Lower leg skin (tissue), 4 donors: ENCODE measurements at regions not wholly inside any gene's neighbourhood (a gene's known extent, or its start where the extent isn't known, plus 50 kb on each side); places are given as distances from the start of the nearest gene placed in this dataset.

Experiments used
- DNase-seq, 2 donors: peaks; one replicate each; pipeline ENCODE4 v3.0.0-alpha.2; 2019; ENCODE audit warnings: low spot score in 2 of 2
- H3K4me3 ChIP-seq: fragments of 200-600 bp; sonication (generic); 2 replicates; pipeline ENCODE4 v1.5.1; 2017; ENCODE audit warnings: mild to moderate bottlenecking, low read depth; ENCODE audit not compliant: poor library complexity, severe bottlenecking
- CTCF ChIP-seq, 3 donors: fragments of 450-650 bp; IDR thresholded peaks; one replicate each; pipeline ENCODE4 v1.5.1; 2016; ENCODE audit warnings: antibody characterized with exemption in 3 of 3, mild to moderate bottlenecking in 3 of 3, moderate library complexity in 2 of 3
- POLR2A ChIP-seq, 2 donors: fragments of 450-650 bp; IDR thresholded peaks; one replicate each; pipeline ENCODE4 v1.6.1; 2016 to 2017; ENCODE audit warnings: antibody characterized with exemption in 2 of 2, mild to moderate bottlenecking in 1 of 2, moderate library complexity in 1 of 2
- WGBS, 2 donors: methylation state at CpG; one replicate each; pipeline ENCODE4 v1.1.5; 2018; 5-methylcytosine and 5-hydroxymethylcytosine counted together
- intact Hi-C: fragments of 100-400 bp; cut with DNase I; formaldehyde crosslinking; loops from one replicate; pipeline ENCODE4 v1.15.0; 2023; ENCODE audit warnings: low total_unique reads

GRCh38 chr18:33983126-33983525, 241.6 kb downstream of the NOL4 start:
- TF ChIP-seq CTCF (IDR thresholded peaks at IDR 0.05) (no peak), POLR2A (IDR thresholded peaks at IDR 0.05) (no peak)
- intact Hi-C loops: no loop called here
- DNase-seq: no peak
- 94 to 95% methylated on average over 2 of the region's 2 CpGs for WGBS, 2 donors
- no peak overlapping the region for H3K4me3 ChIP-seq

GRCh38 chr18:33960417-33960816, 264.3 kb downstream of the NOL4 start:
- no peak overlapping the region for H3K4me3 ChIP-seq
- no peak for DNase-seq
- intact Hi-C loops: no loop called here
- TF ChIP-seq CTCF (IDR thresholded peaks at IDR 0.05) (no peak), POLR2A (IDR thresholded peaks at IDR 0.05) (no peak)

- WGBS, 2 donors: 70 to 73% methylated on average over 2 of the region's 2 CpGs
- no peak overlapping the region for H3K4me3 ChIP-seq
- intact Hi-C loops: no loop called here
- TF ChIP-seq POLR2A (IDR thresholded peaks at IDR 0.05): no peak
- TF ChIP-seq CTCF (IDR thresholded peaks at IDR 0.05): no peak
- DNase-seq: no peak
Observed at GRCh38 chr18:33959609-33960008, 265.1 kb downstream of the NOL4 start.

GRCh38 chr18:33957707-33958106, 267.0 kb downstream of the NOL4 start:
- TF ChIP-seq POLR2A (IDR thresholded peaks at IDR 0.05) (no peak), CTCF (IDR thresholded peaks at IDR 0.05) (no peak)
- DNase-seq: no peak
- no peak overlapping the region for H3K4me3 ChIP-seq
- intact Hi-C loops: no loop called here
- 78 to 79% methylated on average over 5 of the region's 5 CpGs for WGBS, 2 donors

- no peak for TF ChIP-seq CTCF (IDR thresholded peaks at IDR 0.05)
- TF ChIP-seq POLR2A (IDR thresholded peaks at IDR 0.05): no peak
- WGBS, 2 donors: 67 to 92% methylated on average over 1 of the region's 1 CpG
- intact Hi-C loops: no loop called here
- no peak overlapping the region for H3K4me3 ChIP-seq
- no peak for DNase-seq
Observed at GRCh38 chr18:33951031-33951430, 273.7 kb downstream of the NOL4 start.

GRCh38 chr18:33946336-33946735, 278.4 kb downstream of the NOL4 start:
- no peak for TF ChIP-seq POLR2A (IDR thresholded peaks at IDR 0.05)
- TF ChIP-seq CTCF (IDR thresholded peaks at IDR 0.05): no peak
- H3K4me3 ChIP-seq: no peak overlapping the region
- DNase-seq: no peak
- WGBS, 2 donors: 86 to 87% methylated on average over 1 of the region's 1 CpG
- intact Hi-C loops: no loop called here
